OCI-LY7 (cell line): ENCODE measurements at regions not wholly inside any gene's neighbourhood (a gene's known extent, or its start where the extent isn't known, plus 50 kb on each side); places are given as distances from the start of the nearest gene placed in this dataset.

Experiments used
- BruUV-seq: library from RNA; stranded (reverse); fragments of 400-500 nt; replicated peaks from 2 replicates; lab custom pipeline; 2021; lab: Mats Ljungman, UMichigan
- CTCF ChIA-PET: fragments of 300-600 bp; sonication (Branson Sonifier 250); formaldehyde crosslinking; loops from one replicate; lab custom pipeline; 2022; ENCODE audit warnings: antibody characterized with exemption; ENCODE audit not compliant: unreplicated experiment; lab: Charles Lee
- POLR2A ChIA-PET: fragments of 300-600 bp; sonication (Branson Sonifier 250); formaldehyde crosslinking; loops from one replicate; lab custom pipeline; 2022; ENCODE audit warnings: antibody characterized with exemption; lab: Charles Lee
- DNase-seq: peaks from one replicate; pipeline ENCODE4 v3.0.0-alpha.2; 2015; ENCODE audit warnings: low spot score
- H2AFZ ChIP-seq: fragments of 200-600 bp; sonication (generic), shearing (Covaris generic); 2 replicates; pipeline ENCODE4 v1.6.1; 2014; ENCODE audit warnings: mild to moderate bottlenecking, antibody characterized with exemption, low read length, moderate library complexity
- H3K27ac ChIP-seq: fragments of 200-600 bp; sonication (generic); 2 replicates; pipeline ENCODE4 v1.5.1; 2014; ENCODE audit warnings: mixed run types, low read depth, mild to moderate bottlenecking, moderate library complexity, low read length, inconsistent platforms; ENCODE audit not compliant: poor library complexity, severe bottlenecking
- H3K36me3 ChIP-seq: fragments of 200-600 bp; sonication (generic); 2 replicates; pipeline ENCODE4 v1.6.1; 2014; ENCODE audit warnings: mild to moderate bottlenecking, antibody characterized with exemption, low read length, moderate library complexity, mixed read lengths; ENCODE audit not compliant: insufficient read depth
- H3K4me1 ChIP-seq: fragments of 200-600 bp; sonication (generic); 2 replicates; pipeline ENCODE4 v1.5.1; 2014; ENCODE audit warnings: mild to moderate bottlenecking, low read length; ENCODE audit not compliant: insufficient read depth, poor library complexity, severe bottlenecking
- H3K4me2 ChIP-seq: fragments of 200-600 bp; sonication (generic); 2 replicates; pipeline ENCODE4 v1.6.1; 2014; ENCODE audit warnings: mild to moderate bottlenecking, low read length
- H3K4me3 ChIP-seq: fragments of 200-600 bp; sonication (generic); 2 replicates; pipeline ENCODE4 v1.5.1; 2014; ENCODE audit warnings: mild to moderate bottlenecking, low read depth, low read length; ENCODE audit not compliant: poor library complexity, severe bottlenecking
- H3K79me2 ChIP-seq: fragments of 200-600 bp; sonication (generic); 2 replicates; pipeline ENCODE4 v1.6.1; 2016; ENCODE audit warnings: low read depth, mild to moderate bottlenecking, low read length, moderate library complexity, mixed read lengths; ENCODE audit not compliant: insufficient read depth
- H3K9me2 ChIP-seq: fragments of 200-600 bp; sonication (generic); 2 replicates; pipeline ENCODE4 v1.6.1; 2016; ENCODE audit warnings: mild to moderate bottlenecking, low read length, mixed read lengths; ENCODE audit not compliant: insufficient read depth
- H3K9me3 ChIP-seq: fragments of 200-600 bp; sonication (generic); 2 replicates; pipeline ENCODE4 v1.6.1; 2014; ENCODE audit warnings: mild to moderate bottlenecking, mixed run types, low read length, mixed read lengths
- H4K20me1 ChIP-seq: fragments of 200-600 bp; sonication (generic); 2 replicates; pipeline ENCODE4 v1.6.1; 2014; ENCODE audit warnings: mild to moderate bottlenecking, antibody characterized with exemption, low read length, moderate library complexity, mixed read lengths; ENCODE audit not compliant: insufficient read depth
- EZH2phosphoT487 ChIP-seq: fragments of 200-600 bp; sonication (generic); IDR thresholded peaks from 2 replicates; pipeline ENCODE4 v1.6.1; 2018; ENCODE audit warnings: low read depth, borderline replicate concordance, mild to moderate bottlenecking, mixed run types, antibody characterized with exemption, low read length, moderate library complexity, mixed read lengths
- intact Hi-C: fragments of 100-400 bp; cut with micrococcal nuclease; formaldehyde crosslinking; loops from one replicate; pipeline ENCODE4 v1.10.0; 2022; ENCODE audit not compliant: unreplicated experiment
- TF ChIP-seq, protein P1 (sequence below): fragments of 200-600 bp; sonication (generic); conservative IDR thresholded peaks from 2 replicates; pipeline ENCODE4 v1.5.1; 2014; ENCODE audit warnings: mild to moderate bottlenecking, antibody characterized with exemption, low read length, moderate library complexity, mixed read lengths

DNA sequence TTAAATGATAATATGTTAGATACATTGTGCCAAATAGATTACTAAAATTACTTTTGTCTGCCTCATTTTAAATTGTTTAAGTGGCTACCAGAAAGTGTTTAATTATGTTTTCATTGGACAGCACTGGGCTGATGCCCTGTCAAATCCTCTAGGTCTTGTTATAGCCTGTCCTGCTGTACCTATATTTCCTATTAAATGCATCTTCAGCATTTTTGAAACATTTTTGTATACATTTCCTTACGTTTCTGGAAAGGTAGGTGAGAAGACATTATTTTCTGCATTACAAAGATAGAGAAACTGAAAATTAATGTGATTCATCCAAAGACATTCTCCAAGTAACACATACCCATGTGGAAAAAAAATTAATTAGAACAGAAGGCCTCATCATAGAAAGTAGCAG is 192.2 kb upstream of the HS3ST3A1 start:
- intact Hi-C loops = no loop called here
- no peak overlapping the region for H3K4me2 ChIP-seq
- H4K20me1 ChIP-seq = no peaks in the 10 kb centered on the region
- no peaks in the 10 kb centered on the region for H3K79me2 ChIP-seq
- CTCF ChIA-PET = no interaction called here
- no peak overlapping the region for H3K27ac ChIP-seq
- no TSS peak for BruUV-seq
- DNase-seq = no peak
- no peak overlapping the region for H3K4me3 ChIP-seq
- POLR2A ChIA-PET = no interaction called here
- no peak for TF ChIP-seq EZH2phosphoT487
- TF ChIP-seq, protein P1, sequence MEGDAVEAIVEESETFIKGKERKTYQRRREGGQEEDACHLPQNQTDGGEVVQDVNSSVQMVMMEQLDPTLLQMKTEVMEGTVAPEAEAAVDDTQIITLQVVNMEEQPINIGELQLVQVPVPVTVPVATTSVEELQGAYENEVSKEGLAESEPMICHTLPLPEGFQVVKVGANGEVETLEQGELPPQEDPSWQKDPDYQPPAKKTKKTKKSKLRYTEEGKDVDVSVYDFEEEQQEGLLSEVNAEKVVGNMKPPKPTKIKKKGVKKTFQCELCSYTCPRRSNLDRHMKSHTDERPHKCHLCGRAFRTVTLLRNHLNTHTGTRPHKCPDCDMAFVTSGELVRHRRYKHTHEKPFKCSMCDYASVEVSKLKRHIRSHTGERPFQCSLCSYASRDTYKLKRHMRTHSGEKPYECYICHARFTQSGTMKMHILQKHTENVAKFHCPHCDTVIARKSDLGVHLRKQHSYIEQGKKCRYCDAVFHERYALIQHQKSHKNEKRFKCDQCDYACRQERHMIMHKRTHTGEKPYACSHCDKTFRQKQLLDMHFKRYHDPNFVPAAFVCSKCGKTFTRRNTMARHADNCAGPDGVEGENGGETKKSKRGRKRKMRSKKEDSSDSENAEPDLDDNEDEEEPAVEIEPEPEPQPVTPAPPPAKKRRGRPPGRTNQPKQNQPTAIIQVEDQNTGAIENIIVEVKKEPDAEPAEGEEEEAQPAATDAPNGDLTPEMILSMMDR = no peak
- H3K9me2 ChIP-seq = no peaks in the 10 kb centered on the region
- H3K36me3 ChIP-seq = no peaks in the 10 kb centered on the region
- H2AFZ ChIP-seq = no peak overlapping the region
- no peaks in the 10 kb centered on the region for H3K9me3 ChIP-seq
- no peaks in the 10 kb centered on the region for H3K4me1 ChIP-seq

DNA sequence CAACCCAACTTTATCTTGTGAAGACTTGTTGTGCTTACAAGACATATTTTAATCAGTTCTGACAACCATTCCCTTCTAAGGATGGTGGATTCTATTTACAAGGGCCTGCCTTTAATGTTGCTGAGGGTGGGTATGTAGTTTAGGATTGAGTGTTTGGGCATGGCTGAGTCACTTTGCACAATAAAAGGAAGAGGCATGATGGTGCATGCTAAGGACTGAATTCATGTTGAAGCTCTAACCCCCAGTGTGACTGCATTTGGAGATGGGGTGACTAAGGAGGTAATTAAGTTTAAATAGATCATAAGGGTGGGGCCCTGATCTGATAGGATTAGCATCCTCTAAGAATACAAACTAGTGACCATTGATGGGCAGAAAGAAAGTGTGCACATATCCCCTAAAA is 196.1 kb upstream of the HS3ST3A1 start:
- TF ChIP-seq, protein P1 = no peak
- no peak for TF ChIP-seq EZH2phosphoT487
- no TSS peak for BruUV-seq

GRCh38 chr17:13806092-13806491 is 204.4 kb upstream of the HS3ST3A1 start:
- H3K4me1 ChIP-seq = no peaks in the 10 kb centered on the region
- H2AFZ ChIP-seq = no peak overlapping the region
- intact Hi-C loops = no loop called here
- CTCF ChIA-PET = no interaction called here
- H3K9me3 ChIP-seq = no peaks in the 10 kb centered on the region
- BruUV-seq = no TSS peak
- H3K79me2 ChIP-seq = no peaks in the 10 kb centered on the region
- no peak for DNase-seq
- no peaks in the 10 kb centered on the region for H4K20me1 ChIP-seq
- no peaks in the 10 kb centered on the region for H3K9me2 ChIP-seq
- no peak for TF ChIP-seq EZH2phosphoT487
- TF ChIP-seq, protein P1 = no peak
- POLR2A ChIA-PET = interaction anchor here (0.7 to 1.1 kb wide), 2 partner anchors 25 to 52 kb away, joined by 3 read pairs; no protein-coding TSS in a partner anchor
- no peak overlapping the region for H3K4me3 ChIP-seq
- no peaks in the 10 kb centered on the region for H3K36me3 ChIP-seq
- no peak overlapping the region for H3K4me2 ChIP-seq
- H3K27ac ChIP-seq = no peak overlapping the region

More for the DNA sequence above, 196.1 kb upstream of the HS3ST3A1 start:
- H3K36me3 ChIP-seq = no peaks in the 10 kb centered on the region
- no peaks in the 10 kb centered on the region for H3K79me2 ChIP-seq
- H3K27ac ChIP-seq = no peak overlapping the region
- ChIA-PET CTCF (no interaction called here), POLR2A (no interaction called here)
- DNase-seq = no peak
- H3K9me3 ChIP-seq = no peaks in the 10 kb centered on the region
- no peak overlapping the region for H3K4me3 ChIP-seq
- H3K4me1 ChIP-seq = no peaks in the 10 kb centered on the region
- H3K4me2 ChIP-seq = no peak overlapping the region
- intact Hi-C loops = no loop called here
- H2AFZ ChIP-seq = no peak overlapping the region
- H3K9me2 ChIP-seq = no peaks in the 10 kb centered on the region
- no peaks in the 10 kb centered on the region for H4K20me1 ChIP-seq
